ENCODE measurements at regions not wholly inside any gene's neighbourhood (a gene's known extent, or its start where the extent isn't known, plus 50 kb on each side); places are given as distances from the start of the nearest gene placed in this dataset.

DNA sequence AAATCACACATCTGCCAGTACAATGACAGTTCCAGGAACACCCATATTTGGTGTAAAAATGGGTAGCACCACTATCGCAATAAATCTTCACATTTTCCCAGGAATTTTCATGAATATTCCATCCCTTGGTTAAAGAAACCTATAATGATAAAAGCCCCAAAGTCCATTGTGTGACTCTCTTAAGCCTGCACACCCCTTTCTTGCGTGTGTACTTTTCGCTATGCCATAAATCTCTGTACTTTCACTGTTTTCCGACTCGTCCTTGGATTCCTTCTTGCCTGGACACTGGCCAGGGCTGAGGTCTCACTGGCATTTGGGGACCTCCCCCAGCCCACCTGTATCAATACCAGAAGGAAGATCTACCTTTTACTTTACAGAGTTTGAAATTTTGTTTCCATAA lies 172.3 kb downstream of the RNF152 start:
- Histone ChIP-seq H3K36me3 (replicated peaks in 1 of 2; ENCODE audit: control insufficient read depth in 1 of 2, insufficient read depth in 2 of 2, low read length in 1 of 2) (no peaks in the 10 kb centered on the region), H2AFZ (ENCODE audit: low read depth) (no peak overlapping the region), H3K27ac (ENCODE audit: low read depth in 2 of 2, low read length in 1 of 2) (no peak overlapping the region), H3K4me2 (no peak overlapping the region), H4K20me1 (ENCODE audit: insufficient read depth) (no peaks in the 10 kb centered on the region), H3K4me3 (ENCODE audit: low read depth in 2 of 2, low read length in 1 of 2) (no peak overlapping the region), H3F3A (replicated peaks; ENCODE audit: insufficient read depth) (no peaks in the 10 kb centered on the region), H3K27me3 (ENCODE audit: insufficient read depth) (no peaks in the 10 kb centered on the region), H3K9me3 (no peaks in the 10 kb centered on the region), H3K9me2 (no peaks in the 10 kb centered on the region), H3K9ac (no peak overlapping the region), H3K4me1 (ENCODE audit: control insufficient read depth in 1 of 2, insufficient read depth in 2 of 2, low read depth in 1 of 2, low read length in 1 of 2) (no peaks in the 10 kb centered on the region), H3K79me2 (ENCODE audit: insufficient read depth) (no peaks in the 10 kb centered on the region)
- TF ChIP-seq RXRA (IDR thresholded peaks at IDR 0.05; ENCODE audit: borderline replicate concordance, low read depth) (no peak), RCOR1 (IDR thresholded peaks at IDR 0.05; ENCODE audit: low read length) (no peak)
- 86% methylated on average over 5 of the region's 5 CpGs for WGBS (ENCODE audit: low lambda C conversion rate)
- no peak for DNase-seq
- CTCF ChIA-PET = interaction anchor here (2.2 kb wide), 1 partner anchor 8 kb away, joined by 5 read pairs; no protein-coding TSS in a partner anchor
- POLR2A ChIA-PET = no interaction called here

DNA sequence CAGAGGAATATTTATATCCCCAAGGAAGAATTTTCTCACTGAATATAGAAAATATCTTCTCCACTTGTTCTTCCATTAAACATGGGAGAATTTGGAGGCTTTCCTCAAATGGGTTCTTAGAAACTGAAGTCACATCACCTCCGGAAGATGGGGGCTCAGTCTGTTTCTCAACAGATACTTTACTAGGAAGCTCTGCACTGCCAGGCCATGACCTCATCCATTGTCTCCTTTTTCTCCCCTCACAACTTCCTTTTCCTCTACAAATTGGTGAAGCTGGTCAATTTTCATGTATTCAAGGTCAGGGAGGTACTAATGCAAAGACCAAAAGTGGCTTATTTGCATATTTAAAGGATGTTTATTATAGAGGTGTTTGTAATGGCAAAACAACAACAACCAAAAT lies 173.1 kb downstream of the RNF152 start:
- WGBS (ENCODE audit: low lambda C conversion rate) = 72% methylated on average over 1 of the region's 1 CpG
- Histone ChIP-seq H3K4me3 (ENCODE audit: low read depth in 2 of 2, low read length in 1 of 2) (no peak overlapping the region), H3K27me3 (ENCODE audit: insufficient read depth) (no peaks in the 10 kb centered on the region), H4K20me1 (ENCODE audit: insufficient read depth) (no peaks in the 10 kb centered on the region), H3K36me3 (replicated peaks in 1 of 2; ENCODE audit: control insufficient read depth in 1 of 2, insufficient read depth in 2 of 2, low read length in 1 of 2) (no peaks in the 10 kb centered on the region), H3K27ac (ENCODE audit: low read depth in 2 of 2, low read length in 1 of 2) (no peak overlapping the region), H3K9ac (no peak overlapping the region), H3F3A (replicated peaks; ENCODE audit: insufficient read depth) (no peaks in the 10 kb centered on the region), H3K9me2 (no peaks in the 10 kb centered on the region), H3K9me3 (no peaks in the 10 kb centered on the region), H3K4me2 (no peak overlapping the region), H2AFZ (ENCODE audit: low read depth) (no peak overlapping the region), H3K79me2 (ENCODE audit: insufficient read depth) (no peaks in the 10 kb centered on the region), H3K4me1 (ENCODE audit: control insufficient read depth in 1 of 2, insufficient read depth in 2 of 2, low read depth in 1 of 2, low read length in 1 of 2) (no peaks in the 10 kb centered on the region)
- CTCF ChIA-PET = interaction anchor here (1.3 to 2.2 kb wide), 3 partner anchors 9 to 12 kb away, joined by 3 to 5 read pairs (median 4); no protein-coding TSS in a partner anchor
- POLR2A ChIA-PET = no interaction called here
- TF ChIP-seq ELF1 (IDR thresholded peaks at IDR 0.05) = no peak
- no peak for TF ChIP-seq TEAD4 (IDR thresholded peaks at IDR 0.05; ENCODE audit: borderline replicate concordance, insufficient read depth)
- TF ChIP-seq, protein P1, sequence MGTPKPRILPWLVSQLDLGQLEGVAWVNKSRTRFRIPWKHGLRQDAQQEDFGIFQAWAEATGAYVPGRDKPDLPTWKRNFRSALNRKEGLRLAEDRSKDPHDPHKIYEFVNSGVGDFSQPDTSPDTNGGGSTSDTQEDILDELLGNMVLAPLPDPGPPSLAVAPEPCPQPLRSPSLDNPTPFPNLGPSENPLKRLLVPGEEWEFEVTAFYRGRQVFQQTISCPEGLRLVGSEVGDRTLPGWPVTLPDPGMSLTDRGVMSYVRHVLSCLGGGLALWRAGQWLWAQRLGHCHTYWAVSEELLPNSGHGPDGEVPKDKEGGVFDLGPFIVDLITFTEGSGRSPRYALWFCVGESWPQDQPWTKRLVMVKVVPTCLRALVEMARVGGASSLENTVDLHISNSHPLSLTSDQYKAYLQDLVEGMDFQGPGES (IDR thresholded peaks at IDR 0.05; ENCODE audit: low read depth, low read length) = no peak
- TF ChIP-seq NFIC (IDR thresholded peaks at IDR 0.05; ENCODE audit: borderline replicate concordance) = no peak
- no peak for TF ChIP-seq SMC3 (IDR thresholded peaks at IDR 0.05; ENCODE audit: low read depth, low read length)
- TF ChIP-seq, protein P2, sequence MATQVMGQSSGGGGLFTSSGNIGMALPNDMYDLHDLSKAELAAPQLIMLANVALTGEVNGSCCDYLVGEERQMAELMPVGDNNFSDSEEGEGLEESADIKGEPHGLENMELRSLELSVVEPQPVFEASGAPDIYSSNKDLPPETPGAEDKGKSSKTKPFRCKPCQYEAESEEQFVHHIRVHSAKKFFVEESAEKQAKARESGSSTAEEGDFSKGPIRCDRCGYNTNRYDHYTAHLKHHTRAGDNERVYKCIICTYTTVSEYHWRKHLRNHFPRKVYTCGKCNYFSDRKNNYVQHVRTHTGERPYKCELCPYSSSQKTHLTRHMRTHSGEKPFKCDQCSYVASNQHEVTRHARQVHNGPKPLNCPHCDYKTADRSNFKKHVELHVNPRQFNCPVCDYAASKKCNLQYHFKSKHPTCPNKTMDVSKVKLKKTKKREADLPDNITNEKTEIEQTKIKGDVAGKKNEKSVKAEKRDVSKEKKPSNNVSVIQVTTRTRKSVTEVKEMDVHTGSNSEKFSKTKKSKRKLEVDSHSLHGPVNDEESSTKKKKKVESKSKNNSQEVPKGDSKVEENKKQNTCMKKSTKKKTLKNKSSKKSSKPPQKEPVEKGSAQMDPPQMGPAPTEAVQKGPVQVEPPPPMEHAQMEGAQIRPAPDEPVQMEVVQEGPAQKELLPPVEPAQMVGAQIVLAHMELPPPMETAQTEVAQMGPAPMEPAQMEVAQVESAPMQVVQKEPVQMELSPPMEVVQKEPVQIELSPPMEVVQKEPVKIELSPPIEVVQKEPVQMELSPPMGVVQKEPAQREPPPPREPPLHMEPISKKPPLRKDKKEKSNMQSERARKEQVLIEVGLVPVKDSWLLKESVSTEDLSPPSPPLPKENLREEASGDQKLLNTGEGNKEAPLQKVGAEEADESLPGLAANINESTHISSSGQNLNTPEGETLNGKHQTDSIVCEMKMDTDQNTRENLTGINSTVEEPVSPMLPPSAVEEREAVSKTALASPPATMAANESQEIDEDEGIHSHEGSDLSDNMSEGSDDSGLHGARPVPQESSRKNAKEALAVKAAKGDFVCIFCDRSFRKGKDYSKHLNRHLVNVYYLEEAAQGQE (IDR thresholded peaks at IDR 0.05; ENCODE audit: low read depth, low read length) = no peak
- TF ChIP-seq, protein P3, sequence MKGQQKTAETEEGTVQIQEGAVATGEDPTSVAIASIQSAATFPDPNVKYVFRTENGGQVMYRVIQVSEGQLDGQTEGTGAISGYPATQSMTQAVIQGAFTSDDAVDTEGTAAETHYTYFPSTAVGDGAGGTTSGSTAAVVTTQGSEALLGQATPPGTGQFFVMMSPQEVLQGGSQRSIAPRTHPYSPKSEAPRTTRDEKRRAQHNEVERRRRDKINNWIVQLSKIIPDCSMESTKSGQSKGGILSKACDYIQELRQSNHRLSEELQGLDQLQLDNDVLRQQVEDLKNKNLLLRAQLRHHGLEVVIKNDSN (IDR thresholded peaks at IDR 0.05; ENCODE audit: borderline replicate concordance, low read depth) = no peak
- TF ChIP-seq NRF1 (IDR thresholded peaks at IDR 0.05; ENCODE audit: low read depth, low read length) = no peak
- no peak for TF ChIP-seq YY1 (IDR thresholded peaks at IDR 0.05; ENCODE audit: low read depth)
- no peak for TF ChIP-seq FOXJ3 (CRISPR knock-in tag; IDR thresholded peaks at IDR 0.05)
- no peak for TF ChIP-seq TCF12 (IDR thresholded peaks at IDR 0.05)
- no peak for TF ChIP-seq CHD2 (IDR thresholded peaks at IDR 0.05; ENCODE audit: low read length, partially characterized antibody)
- no peak for TF ChIP-seq RXRA (IDR thresholded peaks at IDR 0.05; ENCODE audit: borderline replicate concordance, low read depth)
- TF ChIP-seq, protein P4, sequence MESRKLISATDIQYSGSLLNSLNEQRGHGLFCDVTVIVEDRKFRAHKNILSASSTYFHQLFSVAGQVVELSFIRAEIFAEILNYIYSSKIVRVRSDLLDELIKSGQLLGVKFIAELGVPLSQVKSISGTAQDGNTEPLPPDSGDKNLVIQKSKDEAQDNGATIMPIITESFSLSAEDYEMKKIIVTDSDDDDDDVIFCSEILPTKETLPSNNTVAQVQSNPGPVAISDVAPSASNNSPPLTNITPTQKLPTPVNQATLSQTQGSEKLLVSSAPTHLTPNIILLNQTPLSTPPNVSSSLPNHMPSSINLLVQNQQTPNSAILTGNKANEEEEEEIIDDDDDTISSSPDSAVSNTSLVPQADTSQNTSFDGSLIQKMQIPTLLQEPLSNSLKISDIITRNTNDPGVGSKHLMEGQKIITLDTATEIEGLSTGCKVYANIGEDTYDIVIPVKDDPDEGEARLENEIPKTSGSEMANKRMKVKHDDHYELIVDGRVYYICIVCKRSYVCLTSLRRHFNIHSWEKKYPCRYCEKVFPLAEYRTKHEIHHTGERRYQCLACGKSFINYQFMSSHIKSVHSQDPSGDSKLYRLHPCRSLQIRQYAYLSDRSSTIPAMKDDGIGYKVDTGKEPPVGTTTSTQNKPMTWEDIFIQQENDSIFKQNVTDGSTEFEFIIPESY (IDR thresholded peaks at IDR 0.05; ENCODE audit: borderline replicate concordance, low read depth) = no peak
- no peak for TF ChIP-seq RCOR1 (IDR thresholded peaks at IDR 0.05; ENCODE audit: low read length)
- no peak for TF ChIP-seq MXI1 (IDR thresholded peaks at IDR 0.05; ENCODE audit: low read depth, low read length)
- TF ChIP-seq MEF2A (IDR thresholded peaks at IDR 0.05; ENCODE audit: borderline replicate concordance, low read depth) = no peak
- TF ChIP-seq SIN3A (IDR thresholded peaks at IDR 0.05; ENCODE audit: borderline replicate concordance, low read depth, low read length) = no peak
- DNase-seq = no peak

Measured in SK-N-SH (cell line).